ENCODE measurements at regions not wholly inside any gene's neighbourhood (a gene's known extent, or its start where the extent isn't known, plus 50 kb on each side); places are given as distances from the start of the nearest gene placed in this dataset.

GRCh38 chr13:111532111-111532510, 211.7 kb downstream of the TEX29 start:
- peaks cover 21% of the 10 kb centered on the region for H3K27me3 Mint-ChIP-seq
- no peak overlapping the region for H3K27ac Mint-ChIP-seq
- peaks cover 0 to 1% (median 0%) of the 10 kb centered on the region in 3 donors for H3K4me1 Mint-ChIP-seq
- peaks cover 0 to 3% (median 0%) of the 10 kb centered on the region in 3 donors for H3K9me3 Mint-ChIP-seq
- no peak overlapping the region for H3K4me3 Mint-ChIP-seq
- no peaks in the 10 kb centered on the region for H3K36me3 Mint-ChIP-seq

DNA sequence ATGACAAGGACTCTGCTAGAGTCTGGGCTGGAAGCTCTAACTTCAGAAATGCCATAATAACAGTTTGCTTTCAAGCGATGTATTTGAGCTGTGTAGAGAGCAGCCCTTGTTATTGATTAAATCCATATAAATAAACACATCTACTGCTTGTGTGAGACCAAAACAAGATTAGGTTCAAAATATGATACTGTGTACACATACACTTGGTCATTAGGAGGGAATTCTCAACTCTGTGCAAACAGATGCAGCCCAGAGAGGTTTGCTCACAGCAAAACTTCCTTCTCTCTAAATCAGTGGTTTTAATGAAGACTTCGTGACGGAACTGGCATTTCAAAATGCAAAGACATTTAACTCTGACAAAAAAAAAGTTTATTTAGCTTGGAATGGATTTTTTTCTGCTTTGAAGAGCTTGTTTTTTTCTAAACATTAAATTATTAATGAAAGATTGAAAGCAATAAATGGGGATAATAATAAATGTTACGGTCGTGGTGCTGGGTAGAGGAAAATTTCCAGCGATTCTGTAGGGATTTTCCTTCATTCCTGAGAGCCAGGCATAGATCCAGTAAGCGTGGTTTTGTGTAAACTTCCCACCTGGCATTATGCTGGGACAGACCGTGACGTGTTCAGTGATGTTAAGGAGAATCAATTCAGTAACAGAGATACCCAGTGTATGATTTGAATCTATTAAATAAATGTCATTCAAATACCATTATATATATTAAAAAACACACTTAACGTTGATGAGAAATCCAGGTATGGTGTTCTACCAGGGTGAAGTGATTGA, 213.7 kb downstream of the TEX29 start:
- H3K36me3 Mint-ChIP-seq, result no peaks in the 10 kb centered on the region
- peaks cover 29% of the 10 kb centered on the region for H3K27me3 Mint-ChIP-seq
- peaks cover 0 to 1% (median 0%) of the 10 kb centered on the region in 3 donors for H3K4me1 Mint-ChIP-seq
- no peak overlapping the region for H3K27ac Mint-ChIP-seq
- H3K9me3 Mint-ChIP-seq, result peaks cover 0 to 3% (median 0%) of the 10 kb centered on the region in 3 donors
- H3K4me3 Mint-ChIP-seq, result no peak overlapping the region

GRCh38 chr13:111534751-111535522, 214.5 kb downstream of the TEX29 start:
- Mint-ChIP-seq H3K27ac (peak overlapping the region in 1 of 3 donors; percentile 23), H3K27me3 (peaks cover 32% of the 10 kb centered on the region), H3K9me3 (peaks cover 0 to 3% (median 0%) of the 10 kb centered on the region in 3 donors), H3K4me3 (peak overlapping the region in 1 of 4 donors; percentile 82), H3K4me1 (peaks cover 0 to 1% (median 0%) of the 10 kb centered on the region in 3 donors), H3K36me3 (no peaks in the 10 kb centered on the region)

- Mint-ChIP-seq H3K36me3 (no peaks in the 10 kb centered on the region), H3K9me3 (peaks cover 0 to 3% (median 0%) of the 10 kb centered on the region in 3 donors), H3K27me3 (peaks cover 32% of the 10 kb centered on the region), H3K4me3 (no peak overlapping the region), H3K27ac (no peak overlapping the region), H3K4me1 (peaks cover 0 to 1% (median 0%) of the 10 kb centered on the region in 3 donors)
Observed at GRCh38 chr13:111535523-111535811, 215.0 kb downstream of the TEX29 start.

- Mint-ChIP-seq H3K27me3 (peaks cover 32% of the 10 kb centered on the region), H3K4me1 (peaks cover 0 to 1% (median 0%) of the 10 kb centered on the region in 3 donors), H3K9me3 (peaks cover 0 to 3% (median 0%) of the 10 kb centered on the region in 3 donors), H3K27ac (no peak overlapping the region), H3K36me3 (no peaks in the 10 kb centered on the region), H3K4me3 (no peak overlapping the region)
Observed at GRCh38 chr13:111536075-111536642, 215.7 kb downstream of the TEX29 start.

GRCh38 chr13:111537115-111537728, 216.8 kb downstream of the TEX29 start:
- no peak overlapping the region for H3K4me3 Mint-ChIP-seq
- H3K36me3 Mint-ChIP-seq, result no peaks in the 10 kb centered on the region
- peaks cover 0 to 1% (median 0%) of the 10 kb centered on the region in 3 donors for H3K4me1 Mint-ChIP-seq
- H3K9me3 Mint-ChIP-seq, result peaks cover 0 to 3% (median 0%) of the 10 kb centered on the region in 3 donors
- H3K27ac Mint-ChIP-seq, result no peak overlapping the region
- H3K27me3 Mint-ChIP-seq, result peaks cover 27% of the 10 kb centered on the region

DNA sequence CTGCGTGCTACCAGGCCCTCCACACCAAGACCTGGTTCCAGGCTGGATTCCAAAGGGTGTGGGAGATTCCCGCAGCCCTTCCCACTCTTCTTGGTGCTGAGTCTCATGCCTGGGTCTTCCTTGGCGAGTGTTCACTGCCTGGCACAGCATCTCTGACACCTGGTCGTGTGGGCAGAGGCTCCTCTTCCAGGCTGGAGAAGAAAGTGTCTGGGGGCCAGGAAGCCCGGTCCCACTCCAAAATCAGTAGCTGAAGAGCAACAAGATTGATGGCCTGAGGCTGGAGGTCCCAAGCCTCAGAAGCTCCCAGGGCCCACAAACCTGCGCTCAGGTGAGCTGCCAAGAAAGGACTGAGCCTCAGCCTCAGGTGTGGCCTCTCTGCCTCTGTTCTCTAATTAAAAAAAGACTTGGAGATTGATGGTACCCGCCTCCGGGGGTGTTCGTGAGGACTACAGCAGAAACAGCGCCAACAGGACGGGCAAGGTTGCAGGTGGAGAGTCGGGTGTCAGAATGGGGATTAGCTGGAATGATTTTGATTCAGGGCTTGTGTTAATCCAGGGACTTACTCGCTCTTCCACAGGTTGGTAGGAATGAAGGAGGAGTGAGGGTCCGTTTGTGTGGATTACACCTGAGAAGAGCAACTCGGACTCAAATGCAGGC, 217.5 kb downstream of the TEX29 start:
- no peak overlapping the region for H3K4me3 Mint-ChIP-seq
- H3K4me1 Mint-ChIP-seq, result peaks cover 0 to 1% (median 0%) of the 10 kb centered on the region in 3 donors
- no peak overlapping the region for H3K27ac Mint-ChIP-seq
- H3K9me3 Mint-ChIP-seq, result peaks cover 0 to 3% (median 0%) of the 10 kb centered on the region in 3 donors
- H3K36me3 Mint-ChIP-seq, result no peaks in the 10 kb centered on the region
- peaks cover 24% of the 10 kb centered on the region for H3K27me3 Mint-ChIP-seq

DNA sequence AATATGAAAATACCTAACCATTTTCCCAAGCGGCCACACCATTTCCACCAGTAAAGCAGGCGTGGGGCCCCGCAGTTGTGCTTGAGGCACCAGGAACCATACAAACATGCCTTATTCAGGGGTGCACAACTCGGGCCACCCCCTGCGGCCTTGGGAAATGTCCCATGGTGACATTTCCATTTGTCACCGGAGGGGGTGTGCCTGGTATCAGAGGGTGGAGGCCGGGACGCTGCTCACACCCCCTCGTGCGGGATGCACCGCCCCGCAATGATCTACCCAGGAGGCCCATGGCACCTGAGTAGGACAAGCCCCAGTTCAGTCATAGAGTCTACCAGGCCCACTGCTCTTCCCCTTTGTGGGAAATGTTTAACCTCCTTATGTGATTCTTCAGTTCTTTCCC, 218.8 kb downstream of the TEX29 start:
- Mint-ChIP-seq H3K9me3 (peaks cover under 1 to 3% (median 3%) of the 10 kb centered on the region in 3 donors), H3K36me3 (peaks cover 2% of the 10 kb centered on the region), H3K27me3 (peaks cover 24% of the 10 kb centered on the region), H3K4me1 (peaks cover 0 to 1% (median 0%) of the 10 kb centered on the region in 3 donors), H3K4me3 (no peak overlapping the region), H3K27ac (no peak overlapping the region)

GRCh38 chr13:111539791-111540446, 219.5 kb downstream of the TEX29 start:
- H3K27ac Mint-ChIP-seq, result no peak overlapping the region
- H3K4me1 Mint-ChIP-seq, result peaks cover 0 to 1% (median 0%) of the 10 kb centered on the region in 3 donors
- H3K9me3 Mint-ChIP-seq, result peaks cover 3 to 10% (median 6%) of the 10 kb centered on the region in 3 donors
- H3K4me3 Mint-ChIP-seq, result no peak overlapping the region
- peaks cover 24% of the 10 kb centered on the region for H3K27me3 Mint-ChIP-seq
- peaks cover 2% of the 10 kb centered on the region for H3K36me3 Mint-ChIP-seq

DNA sequence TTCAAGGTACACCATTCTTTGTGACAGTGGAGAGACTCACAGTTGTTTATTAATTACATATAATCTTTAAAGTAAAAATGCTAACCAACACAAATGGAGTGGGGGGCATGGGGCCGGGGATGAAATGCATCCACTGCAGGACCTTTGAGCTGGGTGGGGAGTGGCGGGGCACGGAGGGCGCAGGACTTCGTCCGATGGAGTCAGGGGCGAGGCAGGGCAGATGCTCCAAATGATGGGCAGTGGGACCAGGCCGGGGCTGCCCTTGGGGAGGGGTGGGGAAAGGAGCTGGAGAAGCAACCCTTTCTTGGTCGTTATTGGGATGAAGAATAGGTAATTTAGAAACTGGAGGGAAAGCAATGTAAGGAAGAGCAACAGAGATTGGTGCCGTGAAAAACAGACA, 220.0 kb downstream of the TEX29 start:
- no peak overlapping the region for H3K27ac Mint-ChIP-seq
- no peak overlapping the region for H3K4me3 Mint-ChIP-seq
- H3K4me1 Mint-ChIP-seq, result no peaks in the 10 kb centered on the region
- peaks cover 22% of the 10 kb centered on the region for H3K27me3 Mint-ChIP-seq
- H3K9me3 Mint-ChIP-seq, result peaks cover 3 to 12% (median 6%) of the 10 kb centered on the region in 3 donors
- peaks cover 2% of the 10 kb centered on the region for H3K36me3 Mint-ChIP-seq

GRCh38 chr13:111541345-111541744, 220.9 kb downstream of the TEX29 start:
- peaks cover 3 to 15% (median 7%) of the 10 kb centered on the region in 3 donors for H3K9me3 Mint-ChIP-seq
- peaks cover 2% of the 10 kb centered on the region for H3K36me3 Mint-ChIP-seq
- no peak overlapping the region for H3K4me3 Mint-ChIP-seq
- H3K4me1 Mint-ChIP-seq, result no peaks in the 10 kb centered on the region
- H3K27me3 Mint-ChIP-seq, result peaks cover 18% of the 10 kb centered on the region
- no peak overlapping the region for H3K27ac Mint-ChIP-seq

DNA sequence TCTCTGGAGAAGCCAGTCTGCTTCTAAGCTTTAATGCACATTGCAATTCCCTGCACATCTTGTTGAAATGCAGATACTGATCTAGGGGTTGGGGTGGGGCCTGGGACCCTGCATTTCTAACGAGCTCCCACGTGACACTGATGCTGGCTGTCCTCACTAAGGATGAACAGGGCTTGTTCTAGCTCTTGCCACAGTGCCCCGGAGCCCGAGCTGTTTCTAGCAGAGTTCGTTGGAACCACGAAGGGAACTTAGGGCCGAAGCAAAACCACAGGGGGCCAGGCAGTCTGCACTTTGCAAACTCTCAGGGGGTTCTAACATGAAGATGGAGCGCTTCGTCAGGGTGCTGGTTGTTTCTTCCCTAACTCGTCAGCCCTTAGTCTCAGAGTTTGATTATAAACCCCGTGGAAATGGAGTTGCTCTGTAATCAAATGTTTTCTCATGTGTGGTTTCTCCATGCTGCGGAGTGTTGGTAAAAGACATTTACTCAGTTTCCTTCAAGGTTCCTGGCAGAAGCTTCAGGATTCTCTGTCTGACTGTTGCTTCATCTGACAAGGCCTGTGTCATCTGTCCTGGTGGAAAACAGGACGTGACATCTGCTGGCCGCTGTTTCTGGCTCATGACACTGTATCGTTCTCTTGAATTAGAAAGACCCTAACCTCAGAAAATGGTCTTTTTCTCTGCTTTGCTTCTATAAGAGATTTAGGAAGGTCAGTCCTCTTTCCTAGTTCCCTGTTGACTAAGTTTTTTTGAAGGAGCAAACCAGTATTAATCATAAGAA, 221.5 kb downstream of the TEX29 start:
- H3K27me3 Mint-ChIP-seq, result peaks cover 17% of the 10 kb centered on the region
- no peak overlapping the region for H3K4me3 Mint-ChIP-seq
- H3K27ac Mint-ChIP-seq, result no peak overlapping the region
- H3K9me3 Mint-ChIP-seq, result peaks cover 0 to 15% (median 7%) of the 10 kb centered on the region in 3 donors
- no peaks in the 10 kb centered on the region for H3K4me1 Mint-ChIP-seq
- H3K36me3 Mint-ChIP-seq, result peaks cover 2% of the 10 kb centered on the region

GRCh38 chr13:111542530-111543341, 222.3 kb downstream of the TEX29 start:
- peaks cover 16% of the 10 kb centered on the region for H3K27me3 Mint-ChIP-seq
- H3K36me3 Mint-ChIP-seq, result peaks cover 2% of the 10 kb centered on the region
- peaks cover 0 to 1% (median 0%) of the 10 kb centered on the region in 3 donors for H3K4me1 Mint-ChIP-seq
- H3K9me3 Mint-ChIP-seq, result peaks cover 0 to 15% (median 7%) of the 10 kb centered on the region in 3 donors
- no peak overlapping the region for H3K4me3 Mint-ChIP-seq
- no peak overlapping the region for H3K27ac Mint-ChIP-seq
